K562 (cell line): ENCODE measurements at regions not wholly inside any gene's neighbourhood (a gene's known extent, or its start where the extent isn't known, plus 50 kb on each side); places are given as distances from the start of the nearest gene placed in this dataset.

Experiments used
- ATAC-seq: fragments of 200-7000 bp; cut with Tn5 transposase; 3 replicates; pipeline ENCODE4 v1.9.1; 2020; ENCODE audit warnings: moderate library complexity
- BruUV-seq: library from RNA; stranded (reverse); fragments of 400-500 nt; replicated peaks from 2 replicates; lab custom pipeline; 2021; lab: Mats Ljungman, UMichigan
- CTCF ChIA-PET: fragments of 300-600 bp; formaldehyde crosslinking; extraction: SDS; loops from one replicate; lab custom pipeline; 2021; ENCODE audit warnings: low intra/inter-chr PET ratio; lab: Yijun Ruan, JAX
- POLR2A ChIA-PET: fragments of 300-600, 350-650 bp; sonication (Branson Sonifier 250); formaldehyde crosslinking; extraction: SDS; loops from one replicate; lab custom pipeline; 2021; ENCODE audit warnings: antibody characterized with exemption, inconsistent platforms; lab: Yijun Ruan, JAX
- DNase-seq, 4 experiments: peaks; one replicate each; pipeline versions ENCODE4 v3.0.0 to v3.0.0-alpha.2; 2011 to 2018; ENCODE audit warnings: low spot score in 3 of 4, mixed read lengths in 3 of 4; ENCODE audit errors: extremely low read depth in 1 of 4
- FAIRE-seq: peaks from 2 replicates; lab custom pipeline; 2011; peaks lifted over from hg19 to GRCh38; lab: Jason Lieb, UNC
- H2AFZ ChIP-seq: 2 replicates; pipeline ENCODE4 v1.6.0; 2011; ENCODE audit warnings: low read depth, low read length, control low read depth, inconsistent platforms
- H3K27ac ChIP-seq: fragments of 200-600 bp; 3 replicates; pipeline ENCODE4 v1.8.0; 2011; ENCODE audit warnings: low read depth, mild to moderate bottlenecking, control low read depth, inconsistent platforms, low read length, moderate library complexity, mixed read lengths; ENCODE audit errors: extremely low read depth
- H3K27me3 ChIP-seq, 2 experiments: fragments of 300-600 bp in 1 of 2; 2 replicates in 1 of 2; 3 replicates in 1 of 2; pipeline versions ENCODE4 v1.6.0 to v1.8.0; 2011; ENCODE audit warnings: inconsistent platforms in 2 of 2, low read length in 2 of 2, mild to moderate bottlenecking in 1 of 2, mixed read lengths in 1 of 2, moderate library complexity in 1 of 2; ENCODE audit not compliant: control insufficient read depth in 2 of 2, insufficient read depth in 2 of 2
- H3K36me3 ChIP-seq: fragments of 300-600 bp; 3 replicates; pipeline ENCODE4 v1.8.0; 2011; ENCODE audit warnings: mild to moderate bottlenecking, low read length, inconsistent platforms; ENCODE audit not compliant: control insufficient read depth, insufficient read depth
- H3K4me1 ChIP-seq, 2 experiments: fragments of 200-600 bp in 1 of 2; replicated peaks in 1 of 2; 2 replicates in 1 of 2; 3 replicates in 1 of 2; pipeline versions ENCODE4 v1.5.1 to v1.8.0; 2011; ENCODE audit warnings: inconsistent platforms in 2 of 2, low read length in 2 of 2, mild to moderate bottlenecking in 1 of 2, mixed read lengths in 1 of 2, moderate library complexity in 1 of 2; ENCODE audit not compliant: control insufficient read depth in 2 of 2, insufficient read depth in 2 of 2
- H3K4me2 ChIP-seq: 2 replicates; pipeline ENCODE4 v1.6.1; 2011; ENCODE audit warnings: low read length, control low read depth, inconsistent platforms, mixed read lengths; ENCODE audit not compliant: insufficient read depth
- H3K4me3 ChIP-seq: fragments of 200-600 bp; sonication (generic), shearing (Covaris generic); 2 replicates; pipeline ENCODE4 v1.5.1; 2016; ENCODE audit warnings: control low read depth, inconsistent platforms
- H3K79me2 ChIP-seq: fragments of 200-600 bp; 3 replicates; pipeline ENCODE4 v1.8.0; 2011; ENCODE audit warnings: low read length, inconsistent platforms; ENCODE audit not compliant: control insufficient read depth, insufficient read depth
- H3K9ac ChIP-seq, 2 experiments: 2 replicates each; pipeline versions ENCODE4 v1.6.0 to v1.6.1; 2011; ENCODE audit warnings: low read depth in 2 of 2, low read length in 2 of 2, control low read depth in 1 of 2, inconsistent platforms in 1 of 2, mild to moderate bottlenecking in 1 of 2, mixed read lengths in 1 of 2; ENCODE audit not compliant: insufficient read depth in 1 of 2
- H3K9me1 ChIP-seq: one replicate; pipeline ENCODE4 v1.6.0; 2011; ENCODE audit warnings: inconsistent platforms, mild to moderate bottlenecking, low read length, moderate library complexity; ENCODE audit not compliant: control insufficient read depth, insufficient read depth
- H3K9me3 ChIP-seq: replicated peaks from 2 replicates; pipeline ENCODE4 v1.5.1; 2011; ENCODE audit warnings: low read depth, low read length, inconsistent platforms; ENCODE audit not compliant: control insufficient read depth, insufficient read depth
- H4K20me1 ChIP-seq: replicated peaks from 2 replicates; pipeline ENCODE4 v1.6.1; 2011; ENCODE audit warnings: low read length, inconsistent platforms, mixed read lengths; ENCODE audit not compliant: control insufficient read depth, insufficient read depth
- ATF1 ChIP-seq, 2 experiments: fragments of 450-650 bp in 1 of 2; IDR thresholded peaks; 2 replicates each; pipeline ENCODE4 v1.6.1; 2016; ENCODE audit warnings: missing compliant biosample characterization in 1 of 2, missing genetic modification characterization in 1 of 2
- BCL6 ChIP-seq: fragments of 250-450 bp; sonication (Bioruptor Pico); IDR thresholded peaks from 2 replicates; pipeline ENCODE4 v1.4.0; 2020
- BRCA1 ChIP-seq, 2 experiments: fragments of 450-650 bp in 1 of 2; sonication (generic) in 1 of 2; formaldehyde crosslinking in 1 of 2; IDR thresholded peaks; 2 replicates each; pipeline versions ENCODE4 v1.5.0 to v1.6.1; 2017 to 2020; ENCODE audit warnings: mild to moderate bottlenecking in 1 of 2, missing genetic modification reagents in 1 of 2
- CHAMP1 ChIP-seq: fragments of 450-650 bp; IDR thresholded peaks from 2 replicates; pipeline ENCODE4 v1.6.1; 2016; ENCODE audit warnings: mild to moderate bottlenecking
- CXXC5 ChIP-seq: fragments of 250-450 bp; sonication (Bioruptor Pico); IDR thresholded peaks from 2 replicates; pipeline ENCODE4 v1.8.0; 2022; ENCODE audit warnings: inconsistent platforms, mild to moderate bottlenecking, moderate library complexity
- EHMT2 ChIP-seq: fragments of 450-650 bp; IDR thresholded peaks from 2 replicates; pipeline ENCODE4 v1.6.1; 2018; ENCODE audit warnings: antibody characterized with exemption
- FOXM1 ChIP-seq, 2 experiments: fragments of 450-650 bp in 1 of 2; sonication (generic) in 1 of 2; formaldehyde crosslinking in 1 of 2; IDR thresholded peaks; 2 replicates each; pipeline versions ENCODE4 v1.6.1 to v1.9.0; 2017 to 2022; ENCODE audit warnings: low read depth in 2 of 2, mild to moderate bottlenecking in 2 of 2, missing genetic modification reagents in 1 of 2, moderate library complexity in 1 of 2
- GATAD2A ChIP-seq: fragments of 450-650 bp; IDR thresholded peaks from 2 replicates; pipeline ENCODE4 v1.6.1; 2017
- GTF2E2 ChIP-seq: fragments of 200-800 bp; sonication (Bioruptor generic); IDR thresholded peaks from 2 replicates; pipeline ENCODE4 v1.6.1; 2016; ENCODE audit warnings: missing genetic modification characterization, missing compliant biosample characterization
- LCOR ChIP-seq: sonication (generic); formaldehyde crosslinking; IDR thresholded peaks from 2 replicates; pipeline ENCODE4 v1.8.0; 2022; ENCODE audit warnings: mild to moderate bottlenecking, missing genetic modification reagents
- MCM5 ChIP-seq: fragments of 450-650 bp; IDR thresholded peaks from 2 replicates; pipeline ENCODE4 v1.6.1; 2016; ENCODE audit warnings: low read depth
- NRF1 ChIP-seq, 2 experiments: fragments of 450-650 bp; IDR thresholded peaks in 1 of 2; conservative IDR thresholded peaks in 1 of 2; 2 replicates each; pipeline ENCODE4 v1.6.1; 2014; ENCODE audit warnings: mild to moderate bottlenecking in 2 of 2
- RFX5 ChIP-seq: IDR thresholded peaks from 2 replicates; pipeline ENCODE4 v1.6.1; 2011; ENCODE audit warnings: low read depth, mild to moderate bottlenecking, improper control_type of control experiment, low read length
- SLC30A9 ChIP-seq: fragments of 250-450 bp; sonication (Bioruptor Pico); IDR thresholded peaks from 2 replicates; pipeline ENCODE4 v1.8.0; 2022; ENCODE audit warnings: mild to moderate bottlenecking, moderate library complexity
- SRSF3 ChIP-seq: fragments of 200-400 bp; formaldehyde crosslinking; IDR thresholded peaks from 2 replicates; pipeline ENCODE4 v1.6.1; 2016; ENCODE audit warnings: mild to moderate bottlenecking, low read length, moderate library complexity; ENCODE audit not compliant: insufficient read depth
- STAT5B ChIP-seq: fragments of 250-450 bp; sonication (Bioruptor Pico); IDR thresholded peaks from 2 replicates; pipeline ENCODE4 v1.8.0; 2021; ENCODE audit warnings: mild to moderate bottlenecking, inconsistent platforms
- XRCC5 ChIP-seq: fragments of 200-400 bp; formaldehyde crosslinking; IDR thresholded peaks from 2 replicates; pipeline ENCODE4 v1.6.1; 2017; ENCODE audit warnings: low read depth, mild to moderate bottlenecking, low read length
- ZBTB34 ChIP-seq: fragments of 250-450 bp; sonication (Bioruptor Pico); IDR thresholded peaks from 2 replicates; pipeline ENCODE4 v1.8.0; 2021; ENCODE audit warnings: mild to moderate bottlenecking, moderate library complexity
- ZBTB8A ChIP-seq: fragments of 450-650 bp; IDR thresholded peaks from 2 replicates; pipeline ENCODE4 v1.6.1; 2018; ENCODE audit warnings: mild to moderate bottlenecking, moderate library complexity; ENCODE audit not compliant: partially characterized antibody
- ZNF551 ChIP-seq: fragments of 250-450 bp; sonication (Bioruptor Pico); IDR thresholded peaks from 2 replicates; pipeline ENCODE4 v1.5.0; 2021; ENCODE audit warnings: mild to moderate bottlenecking, moderate library complexity
- WGBS: fragments of 100-300 bp; shearing (Covaris generic); methylation state at CpG from one replicate; pipeline ENCODE4 v1.1.6; 2016; ENCODE audit warnings: low coverage, mixed read lengths; ENCODE audit not compliant: insufficient coverage; ENCODE audit errors: missing lambda C conversion rate; 5-methylcytosine and 5-hydroxymethylcytosine counted together
- in situ Hi-C: fragments of 300-500 bp; cut with MboI; formaldehyde crosslinking; loops from 4 replicates; pipeline ENCODE4 v1.15.0; 2018; ENCODE audit warnings: inconsistent platforms, mixed read lengths
- intact Hi-C: fragments of 100-400 bp; cut with micrococcal nuclease; formaldehyde crosslinking; loops from 2 replicates; pipeline ENCODE4 v1.14.2; 2022

- no peak overlapping the region for H2AFZ ChIP-seq
- no TSS peak for BruUV-seq
- no peak overlapping the region for H3K27ac ChIP-seq
- peaks cover 4 to 6% of the 10 kb centered on the region in 2 experiments; a peak in 3 of 5 replicates for H3K27me3 ChIP-seq
- H3K79me2 ChIP-seq: no peaks in the 10 kb centered on the region
- H3K4me2 ChIP-seq: no peak overlapping the region
- no peaks in the 10 kb centered on the region for H3K9me1 ChIP-seq
- H4K20me1 ChIP-seq: no peaks in the 10 kb centered on the region
- intact Hi-C loops (no loop called here), in situ Hi-C loops (no loop called here)
- ChIA-PET CTCF (no interaction called here), POLR2A (no interaction called here)
- DNase-seq: no peak
- no peaks in the 10 kb centered on the region for H3K9me3 ChIP-seq
- no peak for FAIRE-seq
- 0% methylated on average over 3 of the region's 3 CpGs for WGBS
- ATAC-seq: no peak
- H3K36me3 ChIP-seq: no peaks in the 10 kb centered on the region
- H3K4me3 ChIP-seq: no peak overlapping the region
- TF ChIP-seq CHAMP1 (no peak), STAT5B (CRISPR knock-in tag) (no peak), SRSF3 (no peak), MCM5 (no peak), BRCA1 (IDR thresholded peaks at IDR 0.05) (no peak), BRCA1 (CRISPR knock-in tag; IDR thresholded peaks at IDR 0.05) (no peak), GATAD2A (no peak), BCL6 (CRISPR knock-in tag) (no peak), GTF2E2 (no peak), ZBTB34 (CRISPR knock-in tag) (no peak), ZNF551 (CRISPR knock-in tag) (no peak), LCOR (no peak), ZBTB8A (no peak), RFX5 (no peak), XRCC5 (no peak), FOXM1 (IDR thresholded peaks at IDR 0.05; ENCODE audit: low read depth) (no peak), FOXM1 (CRISPR knock-in tag; IDR thresholded peaks at IDR 0.05; ENCODE audit: low read depth) (no peak), ATF1 (CRISPR knock-in tag; IDR thresholded peaks at IDR 0.05) (no peak), ATF1 (tag; IDR thresholded peaks at IDR 0.05) (no peak), CXXC5 (CRISPR knock-in tag) (no peak), SLC30A9 (no peak), EHMT2 (no peak), NRF1 (conservative IDR thresholded peaks at IDR 0.05 in 1 of 2, IDR thresholded peaks at IDR 0.05 in 1 of 2) (no peak)
- TF ChIP-seq, all 486 proteins: peak for 0
- H3K9ac ChIP-seq: no peak overlapping the region
- H3K4me1 ChIP-seq: no peaks in the 10 kb centered on the region
These were observed 194.6 kb downstream of the SOX2 start for GRCh38 chr3:181906338-181906737.
